ENCODE measurements at regions not wholly inside any gene's neighbourhood (a gene's known extent, or its start where the extent isn't known, plus 50 kb on each side); places are given as distances from the start of the nearest gene placed in this dataset.
"Not testable (repeated sequence)": the region's sequence is repeated elsewhere in the genome, so short reads cannot be mapped to it uniquely, and the experiment has no call there.

GRCh38 chr9:14992081-14992480 lies 81.9 kb upstream of the FREM1 start (continued):
- TF ChIP-seq CEBPG (CRISPR knock-in tag; IDR thresholded peaks at IDR 0.05) (no peak), CEBPG (tag; conservative IDR thresholded peaks at IDR 0.05 in 1 of 2, IDR thresholded peaks at IDR 0.05 in 1 of 2) (peak in 1 of 2 experiments; percentile 23; a peak in 1 of 4 replicates)

- H3K79me2 ChIP-seq (ENCODE audit: control insufficient read depth, insufficient read depth, low read length); intact Hi-C loops (cut with micrococcal nuclease); H3K4me1 ChIP-seq (replicated peaks in 1 of 2; ENCODE audit: control insufficient read depth in 2 of 2, insufficient read depth in 2 of 2, low read length in 2 of 2); H3K4me3 ChIP-seq; H3K27me3 ChIP-seq (ENCODE audit: control insufficient read depth in 2 of 2, insufficient read depth in 2 of 2, low read length in 2 of 2); ATAC-seq; H3K9me1 ChIP-seq (ENCODE audit: control insufficient read depth, insufficient read depth, low read length); CTCF ChIA-PET (ENCODE audit: low intra/inter-chr PET ratio); H3K9me3 ChIP-seq (replicated peaks; ENCODE audit: control insufficient read depth, insufficient read depth, low read depth, low read length); H3K4me2 ChIP-seq (ENCODE audit: insufficient read depth, low read length); H4K20me1 ChIP-seq (replicated peaks; ENCODE audit: control insufficient read depth, insufficient read depth, low read length); H2AFZ ChIP-seq (ENCODE audit: low read depth, low read length); BruUV-seq (replicated peaks); in situ Hi-C loops (cut with MboI); H3K27ac ChIP-seq (ENCODE audit: extremely low read depth, low read depth, low read length); H3K36me3 ChIP-seq (ENCODE audit: control insufficient read depth, insufficient read depth, low read length); H3K9ac ChIP-seq (ENCODE audit: insufficient read depth in 1 of 2, low read depth in 2 of 2, low read length in 2 of 2); FAIRE-seq; TF ChIP-seq ATF3 (CRISPR knock-in tag; conservative IDR thresholded peaks at IDR 0.05): not testable (repeated sequence)
- TF ChIP-seq ATF3 (IDR thresholded peaks at IDR 0.05) = peak; percentile 65
- peak in 1 of 2 experiments; percentile 28; a peak in 1 of 4 replicates for TF ChIP-seq KDM1A (IDR thresholded peaks at IDR 0.05)
- TF ChIP-seq FOSL1 (tag; conservative IDR thresholded peaks at IDR 0.05) = peak; percentile 38; the same call in 1 of the 2 replicates
- TF ChIP-seq RCOR1 (IDR thresholded peaks at IDR 0.05; ENCODE audit: borderline replicate concordance in 1 of 2, low read depth in 2 of 2, low read length in 2 of 2) = 0 out of 4 replicates have a peak, but pooled peaks of 1 of the 2 experiments have one; percentile 7
- peak; percentile 35; the same call in 1 of the 2 replicates for TF ChIP-seq JUND (IDR thresholded peaks at IDR 0.05; ENCODE audit: borderline replicate concordance, low read depth, low read length)
- TF ChIP-seq JUND (tag; IDR thresholded peaks at IDR 0.05; ENCODE audit: borderline replicate concordance, low read depth, low read length) = peak; percentile 19; the same call in 1 of the 3 replicates
- DNase-seq (ENCODE audit: extremely low read depth in 1 of 4, low spot score in 3 of 4) = peak in 1 of 4 experiments; percentile 12
- POLR2A ChIA-PET = interaction anchor here (0.8 kb wide), 1 partner anchor 24 kb away, joined by 4 read pairs; no protein-coding TSS in a partner anchor
- 14% methylated on average over 5 of the region's 6 CpGs for WGBS (ENCODE audit: insufficient coverage, low coverage, missing lambda C conversion rate)
Observed at GRCh38 chr9:14990647-14991046, 80.4 kb upstream of the FREM1 start.

Data from K562 (cell line).